Hepatocyte (in vitro differentiated cells): ENCODE measurements at regions not wholly inside any gene's neighbourhood (a gene's known extent, or its start where the extent isn't known, plus 50 kb on each side); places are given as distances from the start of the nearest gene placed in this dataset.
"Not testable (repeated sequence)": the region's sequence is repeated elsewhere in the genome, so short reads cannot be mapped to it uniquely, and the experiment has no call there.

ENCODE experiments used
- DNase-seq: peaks from one replicate; pipeline ENCODE4 v3.0.0-alpha.2; 2016; ENCODE audit warnings: low spot score
- H2AFZ ChIP-seq: fragments of 200-600 bp; sonication (generic); 2 replicates; pipeline ENCODE4 v1.6.0; 2016; ENCODE audit warnings: antibody characterized with exemption, mild to moderate bottlenecking
- H3K27ac ChIP-seq: fragments of 200-600 bp; sonication (generic); 2 replicates; pipeline ENCODE4 v1.5.1; 2016; ENCODE audit warnings: mild to moderate bottlenecking
- H3K27me3 ChIP-seq: fragments of 200-600 bp; sonication (generic); 2 replicates; pipeline ENCODE4 v1.6.1; 2016
- H3K36me3 ChIP-seq: fragments of 200-600 bp; sonication (generic); replicated peaks from 2 replicates; pipeline ENCODE4 v1.5.1; 2016; ENCODE audit warnings: low read depth; ENCODE audit not compliant: insufficient read depth
- H3K4me1 ChIP-seq: fragments of 200-600 bp; sonication (generic); 2 replicates; pipeline ENCODE4 v1.5.1; 2016; ENCODE audit warnings: mild to moderate bottlenecking, moderate library complexity; ENCODE audit not compliant: insufficient read depth
- H3K4me2 ChIP-seq: fragments of 200-600 bp; sonication (generic); 2 replicates; pipeline ENCODE4 v1.6.0; 2016
- H3K4me3 ChIP-seq: fragments of 200-600 bp; sonication (generic); 2 replicates; pipeline ENCODE4 v1.5.1; 2016; ENCODE audit warnings: mild to moderate bottlenecking
- H3K79me2 ChIP-seq: fragments of 200-600 bp; sonication (generic); 2 replicates; pipeline ENCODE4 v1.6.0; 2017; ENCODE audit warnings: mild to moderate bottlenecking
- H3K9me2 ChIP-seq: fragments of 200-600 bp; sonication (generic); replicated peaks from 2 replicates; pipeline ENCODE4 v1.6.0; 2017; ENCODE audit warnings: mild to moderate bottlenecking; ENCODE audit not compliant: insufficient read depth
- H3K9me3 ChIP-seq: fragments of 200-600 bp; sonication (generic); 2 replicates; pipeline ENCODE4 v1.5.1; 2016; ENCODE audit warnings: low read depth, mild to moderate bottlenecking
- H4K20me1 ChIP-seq: fragments of 200-600 bp; sonication (generic); 2 replicates; pipeline ENCODE4 v1.6.0; 2016; ENCODE audit warnings: mild to moderate bottlenecking; ENCODE audit not compliant: insufficient read depth, poor library complexity, severe bottlenecking
- CTCF ChIP-seq: fragments of 200-600 bp; sonication (generic); IDR thresholded peaks from 2 replicates; pipeline ENCODE4 v1.5.1; 2016; ENCODE audit warnings: antibody characterized with exemption, mild to moderate bottlenecking; ENCODE audit not compliant: poor library complexity
- EZH2 ChIP-seq: fragments of 200-600 bp; sonication (generic); IDR thresholded peaks from 2 replicates; pipeline ENCODE4 v1.6.1; 2016; ENCODE audit warnings: antibody characterized with exemption, mild to moderate bottlenecking, borderline replicate concordance
- EZH2phosphoT487 ChIP-seq: fragments of 200-600 bp; sonication (generic); IDR thresholded peaks from one replicate; pipeline ENCODE4 v1.6.1; 2018; ENCODE audit warnings: antibody characterized with exemption, mild to moderate bottlenecking, low read depth, moderate library complexity; ENCODE audit not compliant: unreplicated experiment, severe bottlenecking
- WGBS: methylation state at CpG from one replicate; pipeline ENCODE4 v1.1.6; 2016; ENCODE audit warnings: low lambda C conversion rate; ENCODE audit errors: missing lambda C conversion rate; 5-methylcytosine and 5-hydroxymethylcytosine counted together

DNA sequence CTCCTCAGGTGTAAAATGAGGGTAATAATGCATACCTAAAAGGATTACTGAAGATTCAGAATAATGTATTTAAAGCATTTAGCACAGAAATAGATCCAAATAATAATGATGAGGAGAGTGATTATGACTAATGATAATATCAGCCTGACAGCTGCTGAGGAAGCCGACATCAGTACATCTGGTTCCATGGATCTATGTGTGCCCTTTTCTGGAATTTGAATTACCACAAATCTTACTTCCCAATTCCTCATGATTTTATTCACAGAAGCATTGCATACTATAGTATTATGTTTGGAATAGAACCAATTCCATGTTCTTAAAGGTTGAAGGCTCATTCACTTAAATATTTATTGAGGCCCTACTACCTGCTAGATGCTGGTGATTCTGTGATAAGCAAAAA, 248.9 kb upstream of the THUMPD2 start:
- Histone ChIP-seq H3K4me1 (no peaks in the 10 kb centered on the region), H3K36me3 (no peaks in the 10 kb centered on the region), H3K9me2 (no peaks in the 10 kb centered on the region), H4K20me1 (no peaks in the 10 kb centered on the region), H3K79me2 (no peaks in the 10 kb centered on the region), H3K4me3 (no peak overlapping the region), H3K9me3 (no peaks in the 10 kb centered on the region), H3K4me2 (no peak overlapping the region), H3K27ac (no peak overlapping the region), H2AFZ (no peak overlapping the region), H3K27me3 (no peaks in the 10 kb centered on the region)
- TF ChIP-seq EZH2: no peak
- TF ChIP-seq CTCF: no peak
- no peak for TF ChIP-seq EZH2phosphoT487
- 100% methylated on average over 1 of the region's 1 CpG for WGBS
- no peak for DNase-seq

DNA sequence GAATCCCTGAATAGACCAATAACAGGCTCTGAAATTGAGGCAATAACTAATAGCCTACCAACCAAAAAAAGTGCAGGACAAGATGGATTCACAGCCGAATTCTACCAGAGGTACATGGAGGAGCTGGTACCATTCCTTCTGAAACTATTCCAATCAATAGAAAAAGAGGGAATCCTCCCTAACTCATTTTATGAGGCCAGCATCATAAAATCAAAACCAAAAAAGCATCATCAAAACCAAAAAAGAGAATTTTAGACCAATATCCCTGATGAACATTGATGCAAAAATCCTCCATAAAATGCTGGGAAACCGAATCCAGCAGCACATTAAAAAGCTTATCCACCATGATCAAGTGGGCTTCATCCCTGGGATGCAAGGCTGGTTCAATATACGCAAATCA, 246.2 kb upstream of the THUMPD2 start:
- H3K9me3 ChIP-seq, H3K4me3 ChIP-seq, H3K27ac ChIP-seq, H3K27me3 ChIP-seq, H4K20me1 ChIP-seq, H3K4me2 ChIP-seq, H3K36me3 ChIP-seq, H3K9me2 ChIP-seq, H2AFZ ChIP-seq, H3K79me2 ChIP-seq, H3K4me1 ChIP-seq: not testable (repeated sequence)
- 75% methylated on average over 3 of the region's 3 CpGs for WGBS
- peak; percentile 19 for DNase-seq

DNA sequence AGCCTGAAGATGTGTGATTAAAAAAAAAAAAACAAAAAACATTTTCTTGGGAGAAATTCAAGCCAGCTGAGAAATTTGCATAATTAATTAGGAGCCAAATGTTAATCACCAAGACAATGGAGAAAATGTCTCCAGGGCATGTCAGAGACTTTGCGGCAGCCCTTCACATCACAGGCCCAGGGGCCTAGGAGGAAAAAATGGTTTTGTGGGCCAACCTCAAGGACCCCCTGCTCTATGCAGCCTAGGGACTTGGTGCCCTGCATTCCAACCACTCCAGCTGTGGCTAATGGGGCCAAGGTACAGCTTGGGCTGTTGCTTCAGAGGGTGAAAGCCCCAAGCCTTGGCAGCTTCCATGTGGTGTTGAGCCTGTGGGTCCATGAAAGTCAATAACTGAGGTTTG, 241.9 kb upstream of the THUMPD2 start:
- Histone ChIP-seq H2AFZ (no peak overlapping the region), H3K79me2 (no peaks in the 10 kb centered on the region), H3K27ac (no peak overlapping the region), H3K27me3 (no peaks in the 10 kb centered on the region), H3K4me1 (no peaks in the 10 kb centered on the region), H4K20me1 (no peaks in the 10 kb centered on the region), H3K36me3 (no peaks in the 10 kb centered on the region), H3K9me2 (no peaks in the 10 kb centered on the region), H3K9me3 (no peaks in the 10 kb centered on the region), H3K4me2 (no peak overlapping the region), H3K4me3 (no peak overlapping the region)
- 100% methylated on average over 1 of the region's 1 CpG for WGBS
- TF ChIP-seq EZH2 (no peak), EZH2phosphoT487 (no peak), CTCF (no peak)
- no peak for DNase-seq

- Histone ChIP-seq H3K9me3 (no peaks in the 10 kb centered on the region), H3K4me3 (no peak overlapping the region), H3K27me3 (no peaks in the 10 kb centered on the region), H2AFZ (no peak overlapping the region), H3K36me3 (no peaks in the 10 kb centered on the region), H3K79me2 (no peaks in the 10 kb centered on the region), H3K4me2 (no peak overlapping the region), H3K4me1 (no peaks in the 10 kb centered on the region), H3K27ac (no peak overlapping the region), H4K20me1 (no peaks in the 10 kb centered on the region), H3K9me2 (no peaks in the 10 kb centered on the region)
- 64% methylated on average over 1 of the region's 1 CpG for WGBS
- DNase-seq: no peak
- TF ChIP-seq CTCF (no peak), EZH2 (no peak), EZH2phosphoT487 (no peak)
Observed at GRCh38 chr2:40016151-40016885, 237.3 kb upstream of the THUMPD2 start.

GRCh38 chr2:40013962-40014361, 234.9 kb upstream of the THUMPD2 start:
- not testable (repeated sequence) for H3K9me2 ChIP-seq, H3K4me1 ChIP-seq, H3K27ac ChIP-seq, H3K4me3 ChIP-seq, H3K79me2 ChIP-seq, H3K36me3 ChIP-seq, H2AFZ ChIP-seq, H4K20me1 ChIP-seq, DNase-seq, H3K4me2 ChIP-seq, H3K9me3 ChIP-seq, H3K27me3 ChIP-seq
- WGBS: 84% methylated on average over 12 of the region's 17 CpGs
